GM12892 (cell line): ENCODE measurements at regions not wholly inside any gene's neighbourhood (a gene's known extent, or its start where the extent isn't known, plus 50 kb on each side); places are given as distances from the start of the nearest gene placed in this dataset.

ENCODE experiments used
- DNase-seq: peaks from one replicate; pipeline ENCODE4 v3.0.0; 2011; ENCODE audit not compliant: insufficient read length
- FAIRE-seq: peaks from 2 replicates; lab custom pipeline; 2011; peaks lifted over from hg19 to GRCh38; lab: Jason Lieb, UNC
- POLR2A ChIP-seq: IDR thresholded peaks from 2 replicates; pipeline ENCODE4 v1.6.1; 2011; ENCODE audit warnings: low read depth, low read length, control low read depth
- POLR2AphosphoS5 ChIP-seq: IDR thresholded peaks from 2 replicates; pipeline ENCODE4 v1.6.1; 2011; ENCODE audit warnings: low read depth, low read length, control low read depth
- TAF1 ChIP-seq: IDR thresholded peaks from 2 replicates; pipeline ENCODE4 v1.6.1; 2011; ENCODE audit warnings: low read depth, mild to moderate bottlenecking, control low read depth, low read length, borderline replicate concordance

- DNase-seq: peak; percentile 24
These were observed 222.4 kb upstream of the JARID2 start for GRCh38 chr6:15023448-15023847.

DNA sequence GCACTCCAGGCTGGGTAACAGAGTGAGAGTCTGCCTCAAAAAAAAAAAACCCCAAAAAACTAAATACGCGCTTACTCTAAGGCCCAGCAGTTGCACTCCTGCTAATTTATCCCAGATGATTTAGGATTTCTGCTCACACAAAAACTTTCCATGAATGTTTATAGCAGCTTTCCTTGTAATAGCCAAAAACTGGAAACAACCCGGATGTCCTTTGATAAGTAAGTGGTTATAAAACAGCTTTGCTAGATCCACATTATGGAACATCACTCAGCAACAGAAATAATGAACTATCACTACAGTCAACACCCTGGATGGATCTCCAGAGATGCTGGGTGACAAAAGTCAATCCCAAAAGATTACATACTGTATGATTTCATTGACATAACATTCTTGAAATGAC, 220.4 kb upstream of the JARID2 start:
- no peak for FAIRE-seq
- no peak for TF ChIP-seq TAF1
- TF ChIP-seq POLR2AphosphoS5: no peak
- no peak for TF ChIP-seq POLR2A
- no peak for DNase-seq

More at GRCh38 chr6:15023448-15023847, 222.4 kb upstream of the JARID2 start:
- no peak for FAIRE-seq
- TF ChIP-seq TAF1 (no peak), POLR2A (no peak), POLR2AphosphoS5 (no peak)

DNA sequence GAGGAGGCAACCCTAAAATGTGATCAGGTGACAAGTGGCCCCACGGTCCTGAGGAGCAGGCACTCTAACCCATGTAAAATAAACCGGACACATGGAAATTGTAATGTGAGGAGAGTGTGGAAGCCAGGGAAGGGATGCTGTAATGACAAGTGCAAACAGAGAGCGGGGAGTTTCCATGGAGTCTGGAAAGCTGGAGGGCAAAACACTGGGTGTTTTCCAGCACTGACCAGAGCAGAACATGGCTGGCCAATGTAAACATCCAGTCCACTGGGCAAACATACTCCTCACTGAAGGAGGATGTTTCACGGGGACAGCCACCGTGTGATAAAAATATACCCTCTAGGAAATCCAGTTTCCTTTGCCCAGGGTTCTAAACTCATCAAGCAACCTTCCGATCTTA, 219.0 kb upstream of the JARID2 start:
- TF ChIP-seq POLR2A: no peak
- TF ChIP-seq POLR2AphosphoS5: no peak
- TF ChIP-seq TAF1: no peak
- no peak for DNase-seq
- no peak for FAIRE-seq

DNA sequence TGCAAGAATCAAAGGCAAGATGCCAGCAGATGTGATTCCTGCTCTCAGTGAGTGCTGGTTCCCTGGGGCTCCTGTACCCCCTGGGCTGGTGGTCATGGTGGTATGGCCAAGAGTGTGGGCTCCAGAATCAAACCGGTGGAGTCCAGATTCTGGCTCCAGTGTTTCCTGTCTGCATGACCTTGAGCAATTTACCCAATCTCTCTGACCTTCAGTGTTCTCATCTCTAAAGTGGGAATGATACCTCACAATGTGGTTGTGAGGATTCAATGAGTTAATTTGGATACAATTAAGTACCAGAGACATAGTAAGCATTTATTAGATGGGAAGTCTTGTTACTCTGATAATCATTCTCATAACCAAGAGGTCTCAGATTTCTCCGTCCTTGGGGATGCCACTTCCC, 218.4 kb upstream of the JARID2 start:
- FAIRE-seq (no peak), DNase-seq (no peak)
- TF ChIP-seq POLR2A: no peak

DNA sequence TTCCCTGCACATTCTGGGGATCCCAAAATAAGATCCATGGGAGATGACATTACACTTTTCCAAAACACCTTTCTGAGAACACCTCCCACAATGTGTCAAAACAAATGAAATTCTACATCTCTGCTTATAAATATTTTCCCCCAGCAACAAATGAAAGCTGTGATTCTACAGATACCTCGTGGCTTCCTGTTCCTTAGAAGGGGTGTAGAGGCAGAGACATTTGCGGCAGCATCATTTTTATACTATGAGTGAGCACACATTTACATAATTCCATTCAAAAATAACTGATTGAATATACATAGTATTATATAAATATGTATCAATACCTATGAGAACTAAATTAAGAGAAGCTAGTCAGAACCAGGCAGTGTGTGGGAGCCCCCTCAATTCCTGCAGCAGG, 213.9 kb upstream of the JARID2 start:
- TF ChIP-seq TAF1 (no peak), POLR2AphosphoS5 (no peak), POLR2A (no peak)
- DNase-seq (no peak), FAIRE-seq (no peak)

DNA sequence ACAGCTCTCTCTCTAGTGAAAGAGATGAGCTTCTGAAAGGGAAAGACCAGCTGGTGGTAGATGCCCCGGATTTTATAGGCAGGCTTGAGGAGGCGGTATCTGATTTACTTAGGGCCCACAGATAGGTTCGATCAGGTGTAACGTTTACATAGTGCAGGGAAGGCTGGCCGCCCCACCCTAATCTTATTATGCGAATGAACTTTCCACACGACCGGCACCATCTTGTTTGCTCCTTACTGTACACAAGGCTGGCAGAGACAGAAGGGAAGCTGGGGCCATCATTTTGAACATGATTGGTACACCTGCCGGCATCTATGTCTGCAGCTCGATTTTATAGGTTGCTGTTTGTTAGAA, 212.0 kb upstream of the JARID2 start:
- FAIRE-seq (no peak), DNase-seq (no peak)
- no peak for TF ChIP-seq TAF1
- no peak for TF ChIP-seq POLR2A
- no peak for TF ChIP-seq POLR2AphosphoS5

DNA sequence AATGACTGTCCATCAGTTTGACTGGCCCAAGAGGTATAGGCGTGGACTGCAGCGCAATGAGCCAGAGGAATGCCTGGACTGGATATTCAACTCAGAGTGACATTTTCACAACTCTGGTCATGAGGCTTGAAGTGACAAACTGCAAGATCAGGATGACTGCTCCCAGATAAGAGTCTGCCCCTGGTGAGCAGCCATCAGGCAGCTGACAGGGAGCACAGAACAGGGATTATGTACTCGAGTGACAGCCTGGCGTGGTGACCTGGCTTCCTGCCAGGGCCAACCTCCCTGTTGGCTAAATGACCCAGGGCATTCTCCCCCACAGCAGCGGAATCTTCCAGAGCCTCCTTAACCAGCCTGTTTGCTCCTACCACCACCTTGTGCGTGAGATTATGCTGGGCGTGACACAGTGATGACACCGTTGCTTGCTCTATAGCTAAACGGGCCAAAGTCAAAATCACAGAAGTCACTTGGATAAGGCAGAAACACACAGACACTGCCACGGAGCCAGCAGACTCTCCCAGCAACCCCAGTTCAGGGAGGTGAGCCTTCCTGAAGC, 209.1 kb upstream of the JARID2 start:
- FAIRE-seq (no peak), DNase-seq (no peak)

GRCh38 chr6:15037253-15037652, 208.6 kb upstream of the JARID2 start:
- FAIRE-seq: no peak
- TF ChIP-seq POLR2A: no peak
- no peak for TF ChIP-seq POLR2AphosphoS5
- TF ChIP-seq TAF1: no peak
- DNase-seq: no peak

More for the DNA sequence above, 209.1 kb upstream of the JARID2 start:
- TF ChIP-seq POLR2AphosphoS5: no peak
- TF ChIP-seq TAF1: no peak
- TF ChIP-seq POLR2A: no peak

DNA sequence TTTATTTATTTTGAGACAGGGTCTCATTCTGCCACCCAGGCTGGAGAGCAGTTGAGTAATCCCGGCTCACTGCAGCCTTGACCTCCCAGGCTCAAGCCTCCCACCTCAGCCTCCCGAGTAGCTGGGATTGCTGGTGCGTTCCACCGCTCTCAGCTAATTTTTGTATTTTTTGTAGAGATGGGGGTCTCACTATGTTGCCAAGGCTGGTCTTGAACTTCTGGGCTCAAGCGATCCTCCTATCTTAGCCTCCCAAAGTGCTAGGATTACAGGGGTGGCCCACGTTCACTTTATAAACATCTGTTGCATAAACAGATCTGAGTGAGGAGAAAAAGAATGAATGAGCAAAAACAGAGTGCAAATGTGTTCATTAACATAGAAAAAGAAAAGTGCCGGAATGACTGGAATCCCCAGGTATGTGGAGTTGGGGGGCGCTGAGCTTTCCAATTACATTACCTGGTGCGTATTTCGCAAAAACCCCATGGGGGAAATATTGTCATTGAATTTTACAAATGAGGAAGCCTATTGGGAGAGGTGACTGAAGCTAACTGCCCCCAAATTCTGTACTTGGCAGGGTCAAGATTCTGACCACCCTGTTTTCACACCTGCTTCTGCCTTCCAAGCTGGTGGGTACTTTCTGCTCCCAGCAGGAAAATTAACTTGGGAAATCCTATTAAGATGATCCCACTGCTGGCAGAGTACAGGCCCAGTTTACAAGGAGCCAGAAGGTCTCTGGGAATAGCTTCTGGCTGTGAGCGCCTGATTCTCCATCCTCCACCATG, 207.7 kb upstream of the JARID2 start:
- TF ChIP-seq POLR2AphosphoS5: no peak
- TF ChIP-seq TAF1: no peak
- TF ChIP-seq POLR2A: no peak
- no peak for DNase-seq
- FAIRE-seq: no peak

DNA sequence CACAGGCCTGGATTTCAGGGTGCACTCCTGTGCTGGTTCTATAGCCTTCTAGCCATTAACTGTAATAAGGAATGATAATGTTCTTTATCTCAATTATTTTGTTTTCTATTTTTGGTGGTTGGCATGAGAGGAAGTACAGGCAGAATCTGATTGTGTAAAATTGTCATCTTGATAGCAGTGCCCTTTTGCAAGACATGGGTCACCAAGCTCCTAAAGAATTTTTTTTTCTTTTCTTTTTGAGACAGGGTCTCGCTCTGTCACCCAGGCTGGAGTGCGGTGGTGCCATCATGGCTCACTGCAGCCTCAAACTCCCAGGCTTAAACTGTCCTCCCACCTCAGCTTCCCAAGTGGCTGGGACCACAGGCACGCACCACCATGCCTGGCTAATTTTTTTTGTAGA, 206.7 kb upstream of the JARID2 start:
- FAIRE-seq (no peak), DNase-seq (no peak)
- TF ChIP-seq TAF1 (no peak), POLR2AphosphoS5 (no peak)

DNA sequence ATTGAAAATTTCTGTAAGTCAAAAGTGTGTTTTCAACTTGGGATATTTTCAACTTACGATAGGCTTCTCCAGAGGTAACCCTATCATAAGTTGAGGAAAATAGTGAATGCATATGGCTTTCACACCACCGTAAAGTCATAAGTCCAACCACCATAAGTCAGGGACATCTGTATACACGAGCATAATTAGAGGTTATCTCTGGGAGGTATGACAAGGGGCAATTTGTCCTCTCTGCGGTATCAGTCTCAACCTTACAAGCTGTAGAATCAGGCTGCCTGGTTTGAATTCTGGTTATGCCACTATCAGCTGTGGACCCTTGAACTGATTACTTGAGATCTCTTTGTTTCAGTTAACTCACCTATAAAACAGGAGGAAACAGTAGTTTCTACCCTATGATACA, 202.9 kb upstream of the JARID2 start:
- TF ChIP-seq POLR2A (no peak), TAF1 (no peak), POLR2AphosphoS5 (no peak)
- no peak for DNase-seq
- no peak for FAIRE-seq

DNA sequence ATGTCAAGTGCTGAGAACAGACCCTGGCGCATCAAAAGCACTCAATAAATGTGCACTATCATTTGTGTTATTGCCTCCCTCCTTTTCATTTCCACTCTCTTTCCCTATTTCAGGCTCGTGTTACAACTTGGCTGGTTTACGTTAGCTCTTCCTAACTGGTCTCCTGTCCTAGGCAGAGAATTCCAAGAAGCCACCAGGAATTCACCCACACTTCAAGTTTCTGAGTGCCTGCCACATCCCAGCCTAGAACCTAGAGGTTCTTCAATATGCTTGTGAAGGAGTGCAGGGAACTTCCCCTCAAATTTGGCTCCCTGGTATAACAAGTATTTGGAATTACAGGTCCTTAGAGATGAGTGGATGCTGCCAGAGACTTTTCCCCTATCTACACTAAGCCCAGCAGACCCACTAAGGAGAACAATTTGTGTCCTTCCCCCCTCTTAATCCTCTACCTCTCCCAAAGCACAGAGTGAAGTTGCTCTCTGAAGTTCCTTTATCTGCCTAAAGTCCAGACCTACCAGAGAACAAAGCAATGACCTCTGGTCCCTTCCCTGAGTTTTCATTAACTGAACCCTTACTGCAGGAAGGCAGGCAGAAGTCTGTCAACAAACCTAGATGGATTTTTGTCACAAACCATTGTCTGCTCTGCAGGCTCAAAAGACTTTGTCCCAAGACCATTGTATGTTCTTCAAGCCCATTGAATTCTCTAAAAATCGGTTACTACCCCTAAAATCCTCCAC, 201.6 kb upstream of the JARID2 start:
- TF ChIP-seq POLR2A: no peak
- TF ChIP-seq POLR2AphosphoS5: no peak
- no peak for TF ChIP-seq TAF1
- FAIRE-seq (no peak), DNase-seq (no peak)
